SK-N-SH treated with all-trans-retinoic acid at 6 μM for 48 hours (cell line): ENCODE measurements at regions not wholly inside any gene's neighbourhood (a gene's known extent, or its start where the extent isn't known, plus 50 kb on each side); places are given as distances from the start of the nearest gene placed in this dataset.

Experiments
- ARNTL ChIP-seq: fragments of 450-650 bp; formaldehyde crosslinking; IDR thresholded peaks from 2 replicates; pipeline ENCODE4 v1.5.0; 2020; ENCODE audit warnings: low read depth, mild to moderate bottlenecking, moderate library complexity, borderline replicate concordance
- ESRRG ChIP-seq: fragments of 250-450 bp; sonication (Bioruptor Pico); IDR thresholded peaks from 2 replicates; pipeline ENCODE4 v1.6.1; 2021; ENCODE audit warnings: mild to moderate bottlenecking
- PPARA ChIP-seq: fragments of 250-450 bp; sonication (Bioruptor Pico); IDR thresholded peaks from 2 replicates; pipeline ENCODE4 v1.5.0; 2020; ENCODE audit warnings: mild to moderate bottlenecking, borderline replicate concordance
- RARB ChIP-seq: fragments of 250-450 bp; sonication (Bioruptor Pico); IDR thresholded peaks from 2 replicates; pipeline ENCODE4 v1.8.0; 2021; ENCODE audit warnings: mild to moderate bottlenecking, moderate library complexity
- TCF4 ChIP-seq: fragments of 250-450 bp; sonication (Bioruptor Pico); IDR thresholded peaks from 2 replicates; pipeline ENCODE4 v1.8.0; 2021; ENCODE audit warnings: mild to moderate bottlenecking, moderate library complexity, borderline replicate concordance
- TOX ChIP-seq: fragments of 250-450 bp; sonication (Bioruptor Pico); IDR thresholded peaks from 2 replicates; pipeline ENCODE4 v1.8.0; 2021; ENCODE audit warnings: mild to moderate bottlenecking, moderate library complexity, borderline replicate concordance
- ZC3H10 ChIP-seq: fragments of 250-450 bp; sonication (Bioruptor Pico); IDR thresholded peaks from 2 replicates; pipeline ENCODE4 v1.5.1; 2021; ENCODE audit warnings: mild to moderate bottlenecking, moderate library complexity
- ZFP3 ChIP-seq: fragments of 250-450 bp; sonication (Bioruptor Pico); IDR thresholded peaks from 2 replicates; pipeline ENCODE4 v1.5.0; 2020; ENCODE audit warnings: mild to moderate bottlenecking, moderate library complexity
- ZFP30 ChIP-seq: fragments of 450-650 bp; formaldehyde crosslinking; IDR thresholded peaks from 2 replicates; pipeline ENCODE4 v1.5.0; 2022; ENCODE audit warnings: mild to moderate bottlenecking, moderate library complexity
- ZNF8 ChIP-seq: fragments of 450-650 bp; formaldehyde crosslinking; IDR thresholded peaks from 2 replicates; pipeline ENCODE4 v1.5.0; 2020; ENCODE audit warnings: mild to moderate bottlenecking, moderate library complexity
- TF ChIP-seq, protein P1 (sequence below): fragments of 250-450 bp; sonication (Bioruptor Pico); IDR thresholded peaks from 2 replicates; pipeline ENCODE4 v1.5.1; 2020; ENCODE audit warnings: low read depth, mild to moderate bottlenecking, moderate library complexity
- TF ChIP-seq, protein P2 (sequence below): fragments of 250-450 bp; sonication (Bioruptor Pico); IDR thresholded peaks from 2 replicates; pipeline ENCODE4 v1.8.0; 2020; ENCODE audit warnings: mild to moderate bottlenecking, moderate library complexity, borderline replicate concordance

DNA sequence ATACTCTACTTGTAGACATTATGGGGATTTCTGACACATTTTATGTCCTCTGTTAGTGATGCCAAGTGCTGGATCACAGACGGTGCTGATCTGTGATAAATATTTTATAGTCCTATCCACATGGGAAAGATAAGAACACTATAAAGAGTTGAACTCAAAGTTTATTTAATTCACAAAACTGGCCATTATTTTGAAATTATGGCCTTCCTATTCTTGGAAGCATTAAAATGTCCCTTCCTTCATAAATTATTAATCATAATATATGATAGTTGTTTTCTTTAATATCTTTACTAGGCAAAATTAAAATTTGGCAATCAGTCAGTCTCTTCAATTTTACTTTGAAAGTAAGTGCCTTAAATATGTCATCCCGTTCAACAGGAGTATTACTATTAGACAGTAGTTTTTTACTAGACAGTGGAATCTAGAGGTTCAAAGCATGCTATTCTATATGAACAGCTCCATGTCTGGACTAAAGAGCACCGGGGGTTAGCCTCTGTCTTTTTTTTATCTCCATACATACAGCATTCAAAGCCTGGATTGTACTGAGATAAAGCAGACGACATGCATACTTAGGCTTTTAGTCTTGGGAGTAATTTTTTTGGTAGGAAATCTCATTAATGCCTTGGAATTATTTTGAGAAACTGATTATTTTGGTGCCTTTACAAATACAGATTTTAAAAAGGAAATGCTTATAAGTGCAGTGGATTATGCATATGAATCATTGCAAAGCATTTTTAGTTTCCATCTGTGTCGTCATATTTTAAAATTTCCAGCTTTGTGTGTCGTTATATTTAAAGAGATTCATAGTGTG is 306.1 kb upstream of the RGS6 start:
- TF ChIP-seq, protein P1, sequence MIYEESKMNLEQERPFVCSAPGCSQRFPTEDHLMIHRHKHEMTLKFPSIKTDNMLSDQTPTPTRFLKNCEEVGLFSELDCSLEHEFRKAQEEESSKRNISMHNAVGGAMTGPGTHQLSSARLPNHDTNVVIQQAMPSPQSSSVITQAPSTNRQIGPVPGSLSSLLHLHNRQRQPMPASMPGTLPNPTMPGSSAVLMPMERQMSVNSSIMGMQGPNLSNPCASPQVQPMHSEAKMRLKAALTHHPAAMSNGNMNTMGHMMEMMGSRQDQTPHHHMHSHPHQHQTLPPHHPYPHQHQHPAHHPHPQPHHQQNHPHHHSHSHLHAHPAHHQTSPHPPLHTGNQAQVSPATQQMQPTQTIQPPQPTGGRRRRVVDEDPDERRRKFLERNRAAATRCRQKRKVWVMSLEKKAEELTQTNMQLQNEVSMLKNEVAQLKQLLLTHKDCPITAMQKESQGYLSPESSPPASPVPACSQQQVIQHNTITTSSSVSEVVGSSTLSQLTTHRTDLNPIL, result no peak
- TF ChIP-seq ARNTL (CRISPR knock-in tag), result no peak
- no peak for TF ChIP-seq ZFP3
- TF ChIP-seq TCF4 (CRISPR knock-in tag), result peak; percentile 46; the same call in 1 of the 2 replicates
- no peak for TF ChIP-seq ZC3H10 (CRISPR knock-in tag)
- no peak for TF ChIP-seq ZFP30 (CRISPR knock-in tag)
- no peak for TF ChIP-seq RARB (CRISPR knock-in tag)
- no peak for TF ChIP-seq ZNF8 (CRISPR knock-in tag)
- no peak for TF ChIP-seq ESRRG (CRISPR knock-in tag)
- TF ChIP-seq PPARA (CRISPR knock-in tag), result no peak
- TF ChIP-seq, protein P2, sequence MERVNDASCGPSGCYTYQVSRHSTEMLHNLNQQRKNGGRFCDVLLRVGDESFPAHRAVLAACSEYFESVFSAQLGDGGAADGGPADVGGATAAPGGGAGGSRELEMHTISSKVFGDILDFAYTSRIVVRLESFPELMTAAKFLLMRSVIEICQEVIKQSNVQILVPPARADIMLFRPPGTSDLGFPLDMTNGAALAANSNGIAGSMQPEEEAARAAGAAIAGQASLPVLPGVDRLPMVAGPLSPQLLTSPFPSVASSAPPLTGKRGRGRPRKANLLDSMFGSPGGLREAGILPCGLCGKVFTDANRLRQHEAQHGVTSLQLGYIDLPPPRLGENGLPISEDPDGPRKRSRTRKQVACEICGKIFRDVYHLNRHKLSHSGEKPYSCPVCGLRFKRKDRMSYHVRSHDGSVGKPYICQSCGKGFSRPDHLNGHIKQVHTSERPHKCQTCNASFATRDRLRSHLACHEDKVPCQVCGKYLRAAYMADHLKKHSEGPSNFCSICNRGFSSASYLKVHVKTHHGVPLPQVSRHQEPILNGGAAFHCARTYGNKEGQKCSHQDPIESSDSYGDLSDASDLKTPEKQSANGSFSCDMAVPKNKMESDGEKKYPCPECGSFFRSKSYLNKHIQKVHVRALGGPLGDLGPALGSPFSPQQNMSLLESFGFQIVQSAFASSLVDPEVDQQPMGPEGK (CRISPR knock-in tag), result peak; percentile 40; the same call in 1 of the 2 replicates
- TF ChIP-seq TOX (CRISPR knock-in tag), result no peak
